Suprapubic skin (tissue), 3 donors: ENCODE measurements at regions not wholly inside any gene's neighbourhood (a gene's known extent, or its start where the extent isn't known, plus 50 kb on each side); places are given as distances from the start of the nearest gene placed in this dataset.

ENCODE experiments used
- POLR2A ChIP-seq, 2 donors: fragments of 450-650 bp; IDR thresholded peaks; one replicate each; pipeline ENCODE4 v1.6.1; 2017; ENCODE audit warnings: antibody characterized with exemption in 2 of 2, mild to moderate bottlenecking in 2 of 2, moderate library complexity in 2 of 2
- TF ChIP-seq, protein P1 (sequence below), 2 donors: fragments of 200-600 bp in 1 of 2; fragments of 450-650 bp in 1 of 2; sonication (generic) in 1 of 2; IDR thresholded peaks; one replicate each; pipeline ENCODE4 v1.5.1; 2016 to 2019; ENCODE audit warnings: antibody characterized with exemption in 2 of 2, mild to moderate bottlenecking in 1 of 2, moderate library complexity in 1 of 2

DNA sequence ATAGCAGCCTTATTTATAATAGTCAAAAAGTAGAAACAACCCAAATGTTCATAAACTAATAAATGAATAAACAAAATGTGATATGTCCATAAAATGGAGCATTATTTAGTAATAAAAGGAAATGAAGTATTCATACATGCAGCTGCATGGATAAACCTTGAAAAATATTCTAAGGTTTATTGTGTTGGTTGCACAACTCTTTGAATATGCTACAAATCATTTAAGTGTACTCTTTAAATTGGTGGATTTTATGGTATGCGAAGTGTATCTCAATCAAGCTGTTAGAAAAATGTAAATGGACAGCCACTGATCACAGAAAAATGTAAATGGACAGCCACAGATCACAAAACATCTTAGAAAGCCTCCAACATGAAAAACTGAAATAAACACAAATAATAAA lies 73.2 kb upstream of the SLC38A4 start:
- TF ChIP-seq, protein P1, sequence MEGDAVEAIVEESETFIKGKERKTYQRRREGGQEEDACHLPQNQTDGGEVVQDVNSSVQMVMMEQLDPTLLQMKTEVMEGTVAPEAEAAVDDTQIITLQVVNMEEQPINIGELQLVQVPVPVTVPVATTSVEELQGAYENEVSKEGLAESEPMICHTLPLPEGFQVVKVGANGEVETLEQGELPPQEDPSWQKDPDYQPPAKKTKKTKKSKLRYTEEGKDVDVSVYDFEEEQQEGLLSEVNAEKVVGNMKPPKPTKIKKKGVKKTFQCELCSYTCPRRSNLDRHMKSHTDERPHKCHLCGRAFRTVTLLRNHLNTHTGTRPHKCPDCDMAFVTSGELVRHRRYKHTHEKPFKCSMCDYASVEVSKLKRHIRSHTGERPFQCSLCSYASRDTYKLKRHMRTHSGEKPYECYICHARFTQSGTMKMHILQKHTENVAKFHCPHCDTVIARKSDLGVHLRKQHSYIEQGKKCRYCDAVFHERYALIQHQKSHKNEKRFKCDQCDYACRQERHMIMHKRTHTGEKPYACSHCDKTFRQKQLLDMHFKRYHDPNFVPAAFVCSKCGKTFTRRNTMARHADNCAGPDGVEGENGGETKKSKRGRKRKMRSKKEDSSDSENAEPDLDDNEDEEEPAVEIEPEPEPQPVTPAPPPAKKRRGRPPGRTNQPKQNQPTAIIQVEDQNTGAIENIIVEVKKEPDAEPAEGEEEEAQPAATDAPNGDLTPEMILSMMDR (IDR thresholded peaks at IDR 0.05), result no peak
- TF ChIP-seq POLR2A (IDR thresholded peaks at IDR 0.05), result no peak
